ENCODE measurements at regions not wholly inside any gene's neighbourhood (a gene's known extent, or its start where the extent isn't known, plus 50 kb on each side); places are given as distances from the start of the nearest gene placed in this dataset.

DNA sequence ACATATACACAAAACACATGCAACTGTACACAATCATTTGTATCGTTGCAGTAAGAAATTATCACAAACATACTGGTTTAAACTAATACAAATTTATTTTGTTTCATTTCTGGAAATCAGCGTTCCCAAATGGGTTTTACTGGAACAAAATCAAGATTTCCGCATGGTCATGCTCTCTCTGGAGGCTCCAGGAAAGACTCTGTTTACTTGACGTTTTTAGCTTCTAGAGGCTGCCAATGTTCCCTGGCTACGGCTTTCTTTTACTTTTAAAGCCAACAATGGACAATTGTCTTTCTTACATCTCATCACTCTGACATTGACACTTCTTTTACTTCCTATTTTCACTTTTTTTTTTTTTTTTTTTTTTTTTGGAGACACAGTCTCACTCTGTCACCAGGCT, 793.1 kb downstream of the CDH9 start:
- Histone ChIP-seq H2BK5ac (ENCODE audit: insufficient read length, low read length) (no peak overlapping the region), H4K91ac (ENCODE audit: insufficient read length, low read depth, low read length) (no peak overlapping the region), H2BK20ac (ENCODE audit: low read depth, low read length, poor library complexity, severe bottlenecking) (no peak overlapping the region), H3K56ac (ENCODE audit: insufficient read length, low read depth, low read length) (no peak overlapping the region), H3K4me2 (ENCODE audit: insufficient read depth, insufficient read length, low read length) (no peak overlapping the region), H3K27me3 (ENCODE audit: insufficient read depth, low read length) (no peaks in the 10 kb centered on the region), H3K14ac (ENCODE audit: insufficient read depth, low read length) (no peak overlapping the region), H4K5ac (ENCODE audit: insufficient read length, low read depth, low read length) (no peak overlapping the region), H3K18ac (ENCODE audit: insufficient read length, low read depth, low read length) (no peak overlapping the region), H3K4ac (ENCODE audit: low read depth, low read length) (no peak overlapping the region), H3K79me2 (ENCODE audit: insufficient read depth, low read length) (no peaks in the 10 kb centered on the region), H4K20me1 (ENCODE audit: control insufficient read depth, insufficient read depth, insufficient read length) (no peaks in the 10 kb centered on the region), H3K9ac (ENCODE audit: extremely low read depth, insufficient read length, low read length) (no peak overlapping the region), H2BK12ac (ENCODE audit: insufficient read length, low read depth, low read length) (no peak overlapping the region), H3K4me1 (ENCODE audit: insufficient read depth, low read length) (no peaks in the 10 kb centered on the region), H4K8ac (replicated peaks; ENCODE audit: insufficient read length, low read depth, low read length) (no peak overlapping the region), H3K79me1 (ENCODE audit: insufficient read depth, low read depth, low read length, poor library complexity, severe bottlenecking) (no peaks in the 10 kb centered on the region), H2AFZ (ENCODE audit: low read length) (no peak overlapping the region), H3K9me3 (ENCODE audit: control insufficient read depth, low read depth, low read length) (no peaks in the 10 kb centered on the region), H2BK15ac (ENCODE audit: low read depth, low read length) (no peak overlapping the region), H2AK5ac (ENCODE audit: insufficient read length, low read length) (no peak overlapping the region), H2BK120ac (ENCODE audit: low read depth, low read length, poor library complexity, severe bottlenecking) (no peak overlapping the region), H3K23me2 (ENCODE audit: insufficient read length, low read depth, low read length, poor library complexity, severe bottlenecking) (no peaks in the 10 kb centered on the region), H3K27ac (ENCODE audit: insufficient read length, low read depth, low read length) (no peak overlapping the region), H3T11ph (ENCODE audit: low read length) (no peak overlapping the region), H3K23ac (ENCODE audit: insufficient read length, low read depth, low read length) (no peak overlapping the region)
- H3K4me1 Mint-ChIP-seq = 0 out of 4 replicates have a peak, but pooled peaks cover 0 to under 1% of the 10 kb centered on the region in 2 experiments
- peaks cover 11 to 15% of the 10 kb centered on the region in 2 experiments for H3K9me3 Mint-ChIP-seq
- TF ChIP-seq, protein P1, sequence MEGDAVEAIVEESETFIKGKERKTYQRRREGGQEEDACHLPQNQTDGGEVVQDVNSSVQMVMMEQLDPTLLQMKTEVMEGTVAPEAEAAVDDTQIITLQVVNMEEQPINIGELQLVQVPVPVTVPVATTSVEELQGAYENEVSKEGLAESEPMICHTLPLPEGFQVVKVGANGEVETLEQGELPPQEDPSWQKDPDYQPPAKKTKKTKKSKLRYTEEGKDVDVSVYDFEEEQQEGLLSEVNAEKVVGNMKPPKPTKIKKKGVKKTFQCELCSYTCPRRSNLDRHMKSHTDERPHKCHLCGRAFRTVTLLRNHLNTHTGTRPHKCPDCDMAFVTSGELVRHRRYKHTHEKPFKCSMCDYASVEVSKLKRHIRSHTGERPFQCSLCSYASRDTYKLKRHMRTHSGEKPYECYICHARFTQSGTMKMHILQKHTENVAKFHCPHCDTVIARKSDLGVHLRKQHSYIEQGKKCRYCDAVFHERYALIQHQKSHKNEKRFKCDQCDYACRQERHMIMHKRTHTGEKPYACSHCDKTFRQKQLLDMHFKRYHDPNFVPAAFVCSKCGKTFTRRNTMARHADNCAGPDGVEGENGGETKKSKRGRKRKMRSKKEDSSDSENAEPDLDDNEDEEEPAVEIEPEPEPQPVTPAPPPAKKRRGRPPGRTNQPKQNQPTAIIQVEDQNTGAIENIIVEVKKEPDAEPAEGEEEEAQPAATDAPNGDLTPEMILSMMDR (conservative IDR thresholded peaks at IDR 0.05) = no peak
- H3K27ac Mint-ChIP-seq = no peak overlapping the region
- H3K4me3 Mint-ChIP-seq = no peak overlapping the region
- no CpG with 5 or more reads among the region's 5 CpGs for WGBS (ENCODE audit: extremely low coverage, insufficient read length, low lambda C conversion rate)
- DNase-seq = no peak
- peaks cover 0 to 12% (median 5%) of the 10 kb centered on the region in 3 experiments; a peak in 5 of 7 replicates for H3K36me3 Mint-ChIP-seq (ENCODE audit: insufficient read depth in 1 of 3, low read depth in 3 of 3)
- peaks cover 17% of the 10 kb centered on the region for H3K27me3 Mint-ChIP-seq (ENCODE audit: low read depth)
